AG04450 (cell line): ENCODE measurements at regions not wholly inside any gene's neighbourhood (a gene's known extent, or its start where the extent isn't known, plus 50 kb on each side); places are given as distances from the start of the nearest gene placed in this dataset.
A peak's percentile ranks its signal among the peaks of the same experiment; 100 is the strongest.

Experiments used
- CTCF ChIA-PET: fragments of 300-600, 350-600 bp; formaldehyde crosslinking; extraction: SDS; loops from one replicate; lab custom pipeline; 2022; ENCODE audit warnings: antibody characterized with exemption, inconsistent platforms; lab: Charles Lee
- POLR2A ChIA-PET: fragments of 350-600 bp; formaldehyde crosslinking; extraction: SDS; loops from one replicate; lab custom pipeline; 2021; ENCODE audit warnings: antibody characterized with exemption, inconsistent platforms; lab: Yijun Ruan, JAX
- DNase-seq: peaks from one replicate; pipeline ENCODE4 v3.0.0-alpha.2; 2011; ENCODE audit warnings: low read depth, low spot score
- H3K27ac ChIP-seq: one replicate; pipeline ENCODE4 v1.5.1; 2012; ENCODE audit warnings: low read depth, low read length, control low read depth
- H3K27me3 ChIP-seq: one replicate; pipeline ENCODE4 v1.6.0; 2012; ENCODE audit warnings: low read length; ENCODE audit not compliant: control insufficient read depth, insufficient read depth
- H3K4me3 ChIP-seq: 2 replicates; pipeline ENCODE4 v1.5.1; 2011; ENCODE audit warnings: mild to moderate bottlenecking, low read depth, low read length, control low read depth
- H3K9me3 ChIP-seq: 2 replicates; pipeline ENCODE4 v1.5.1; 2012; ENCODE audit warnings: low read length; ENCODE audit not compliant: control insufficient read depth, insufficient read depth
- TF ChIP-seq, protein P1 (sequence below): IDR thresholded peaks from 2 replicates; pipeline ENCODE4 v1.5.1; 2011; ENCODE audit warnings: low read depth, low read length, control low read depth, inconsistent platforms

DNA sequence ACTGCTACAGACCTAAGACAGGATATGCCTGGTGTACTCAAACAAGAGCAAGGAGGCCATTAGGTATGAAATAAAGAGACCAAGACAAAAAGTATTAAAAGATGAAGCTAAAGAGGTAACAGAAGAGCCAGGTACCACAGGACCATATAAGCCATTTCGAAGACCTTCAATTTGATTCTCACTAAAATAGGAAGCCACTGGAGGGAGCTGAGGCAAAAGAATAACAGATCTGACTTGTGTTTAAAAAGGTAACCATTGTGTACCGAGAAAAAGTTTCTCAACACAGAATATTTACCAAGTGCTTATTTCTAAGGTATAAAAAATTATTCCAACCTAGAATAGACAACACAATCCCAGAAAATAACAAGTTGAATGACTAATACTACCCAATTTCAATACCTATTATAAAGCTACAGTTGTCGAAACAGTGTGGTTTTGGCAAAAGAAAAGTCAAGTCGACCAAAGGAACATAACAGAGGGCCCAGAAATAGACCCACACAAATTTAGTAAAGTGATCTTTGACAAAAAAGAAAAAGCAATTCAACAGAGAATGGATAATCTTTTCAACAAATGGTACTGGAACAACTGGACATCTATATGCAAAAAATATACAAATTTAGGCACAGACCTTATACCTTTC lies 125.3 kb upstream of the DST start:
- H3K27ac ChIP-seq, result no peak overlapping the region
- no peak overlapping the region for H3K4me3 ChIP-seq
- TF ChIP-seq, protein P1, sequence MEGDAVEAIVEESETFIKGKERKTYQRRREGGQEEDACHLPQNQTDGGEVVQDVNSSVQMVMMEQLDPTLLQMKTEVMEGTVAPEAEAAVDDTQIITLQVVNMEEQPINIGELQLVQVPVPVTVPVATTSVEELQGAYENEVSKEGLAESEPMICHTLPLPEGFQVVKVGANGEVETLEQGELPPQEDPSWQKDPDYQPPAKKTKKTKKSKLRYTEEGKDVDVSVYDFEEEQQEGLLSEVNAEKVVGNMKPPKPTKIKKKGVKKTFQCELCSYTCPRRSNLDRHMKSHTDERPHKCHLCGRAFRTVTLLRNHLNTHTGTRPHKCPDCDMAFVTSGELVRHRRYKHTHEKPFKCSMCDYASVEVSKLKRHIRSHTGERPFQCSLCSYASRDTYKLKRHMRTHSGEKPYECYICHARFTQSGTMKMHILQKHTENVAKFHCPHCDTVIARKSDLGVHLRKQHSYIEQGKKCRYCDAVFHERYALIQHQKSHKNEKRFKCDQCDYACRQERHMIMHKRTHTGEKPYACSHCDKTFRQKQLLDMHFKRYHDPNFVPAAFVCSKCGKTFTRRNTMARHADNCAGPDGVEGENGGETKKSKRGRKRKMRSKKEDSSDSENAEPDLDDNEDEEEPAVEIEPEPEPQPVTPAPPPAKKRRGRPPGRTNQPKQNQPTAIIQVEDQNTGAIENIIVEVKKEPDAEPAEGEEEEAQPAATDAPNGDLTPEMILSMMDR, result 0 out of 2 replicates have a peak, but pooled peaks have one; percentile 10
- H3K27me3 ChIP-seq, result no peaks in the 10 kb centered on the region
- H3K9me3 ChIP-seq, result no peaks in the 10 kb centered on the region
- no peak for DNase-seq
- CTCF ChIA-PET, result no interaction called here
- POLR2A ChIA-PET, result no interaction called here

DNA sequence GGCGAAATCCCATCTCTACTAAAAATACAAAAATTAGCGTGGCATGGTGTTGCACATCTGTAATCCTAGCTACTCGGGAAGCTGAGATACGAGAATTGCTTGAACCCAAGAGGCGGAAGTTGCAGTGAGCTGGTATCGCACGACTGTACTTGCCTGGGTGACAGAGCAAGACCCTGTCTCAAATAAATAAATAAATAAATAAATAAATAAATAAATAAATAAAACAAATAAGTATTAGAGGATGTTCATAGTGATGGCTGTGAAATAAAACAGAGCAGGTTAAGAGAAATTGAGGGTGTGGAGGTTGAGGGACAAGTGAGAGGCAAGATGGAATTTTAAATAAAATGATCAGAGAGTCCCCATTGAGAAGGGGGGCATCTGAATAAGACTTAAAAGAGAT lies 124.7 kb upstream of the DST start:
- POLR2A ChIA-PET, result interaction anchor here (1.1 to 1.5 kb wide), 2 partner anchors 8 to 123 kb away, joined by 4 to 5 read pairs; no protein-coding TSS in a partner anchor
- TF ChIP-seq, protein P1, result no peak
- H3K27ac ChIP-seq, result no peak overlapping the region
- no peak for DNase-seq
- H3K27me3 ChIP-seq, result no peaks in the 10 kb centered on the region
- H3K4me3 ChIP-seq, result no peak overlapping the region
- CTCF ChIA-PET, result interaction anchor here (0.8 to 1.0 kb wide), 2 partner anchors 10 to 32 kb away, joined by 3 to 4 read pairs; no protein-coding TSS in a partner anchor
- H3K9me3 ChIP-seq, result no peaks in the 10 kb centered on the region

DNA sequence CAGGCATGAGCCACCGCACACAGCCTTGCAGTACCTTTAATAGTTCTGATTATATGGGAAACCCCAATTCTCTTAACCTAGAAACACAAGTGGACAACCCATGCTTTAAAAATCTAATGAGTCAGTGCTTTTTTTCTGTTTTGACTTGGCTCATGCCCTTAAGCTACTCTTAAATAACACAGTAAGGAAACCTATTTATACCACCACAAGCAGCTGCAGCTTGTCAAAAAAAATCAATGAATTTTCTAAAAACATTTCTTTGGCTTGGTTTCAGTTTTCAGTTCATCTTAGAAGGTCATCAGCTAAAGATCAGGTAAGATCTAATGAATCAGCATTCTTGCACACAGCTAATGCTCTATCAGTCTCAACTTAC lies 124.1 kb upstream of the DST start:
- TF ChIP-seq, protein P1, result no peak
- no peaks in the 10 kb centered on the region for H3K27me3 ChIP-seq
- H3K4me3 ChIP-seq, result no peak overlapping the region
- DNase-seq, result peak; percentile 68
- H3K9me3 ChIP-seq, result no peaks in the 10 kb centered on the region
- ChIA-PET POLR2A (interaction anchor here (0.7 to 1.5 kb wide), 3 partner anchors 9 to 124 kb away, joined by 3 to 5 read pairs (median 4); no protein-coding TSS in a partner anchor), CTCF (interaction anchor here (0.8 to 1.0 kb wide), 2 partner anchors 9 to 32 kb away, joined by 3 to 4 read pairs; no protein-coding TSS in a partner anchor)
- H3K27ac ChIP-seq, result peak overlapping the region; percentile 41

DNA sequence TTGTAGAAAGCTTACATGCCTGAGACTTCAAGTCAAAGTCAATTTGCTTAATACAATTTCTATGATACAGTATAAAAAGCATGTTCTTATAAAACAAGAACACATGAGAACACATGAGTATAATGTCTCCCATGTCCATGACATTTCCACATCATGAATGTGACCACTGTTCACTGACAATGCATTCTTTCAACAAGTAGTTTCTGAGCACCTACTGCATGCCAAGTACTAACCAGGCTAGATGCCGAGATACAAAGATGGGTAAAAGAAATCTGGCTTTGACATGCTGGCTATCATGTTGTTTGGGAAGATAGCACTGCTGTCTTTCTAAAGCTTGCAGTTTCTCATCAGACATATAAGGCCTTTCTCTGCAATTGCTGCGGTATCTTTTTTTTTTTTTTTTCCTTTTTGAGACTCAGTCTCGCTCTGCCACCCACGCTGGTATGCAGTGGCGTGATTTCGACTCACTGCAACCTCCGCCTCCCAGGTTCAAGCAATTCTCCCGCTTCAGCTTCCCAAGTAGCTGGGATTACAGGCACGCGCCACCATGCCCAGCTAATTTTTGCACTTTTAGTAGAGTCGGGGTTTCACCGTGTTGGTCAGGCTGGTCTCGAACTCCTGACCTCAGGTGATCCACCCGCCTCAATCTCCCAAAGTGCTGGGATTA lies 123.6 kb upstream of the DST start:
- TF ChIP-seq, protein P1, result no peak
- no peaks in the 10 kb centered on the region for H3K9me3 ChIP-seq
- CTCF ChIA-PET, result interaction anchor here (1.0 kb wide), 1 partner anchor 33 kb away, joined by 3 read pairs; no protein-coding TSS in a partner anchor
- H3K4me3 ChIP-seq, result no peak overlapping the region
- POLR2A ChIA-PET, result interaction anchor here (0.7 to 1.5 kb wide), 3 partner anchors 9 to 124 kb away, joined by 3 to 5 read pairs (median 4); no protein-coding TSS in a partner anchor
- peak overlapping the region; percentile 41 for H3K27ac ChIP-seq
- H3K27me3 ChIP-seq, result no peaks in the 10 kb centered on the region
- DNase-seq, result no peak

DNA sequence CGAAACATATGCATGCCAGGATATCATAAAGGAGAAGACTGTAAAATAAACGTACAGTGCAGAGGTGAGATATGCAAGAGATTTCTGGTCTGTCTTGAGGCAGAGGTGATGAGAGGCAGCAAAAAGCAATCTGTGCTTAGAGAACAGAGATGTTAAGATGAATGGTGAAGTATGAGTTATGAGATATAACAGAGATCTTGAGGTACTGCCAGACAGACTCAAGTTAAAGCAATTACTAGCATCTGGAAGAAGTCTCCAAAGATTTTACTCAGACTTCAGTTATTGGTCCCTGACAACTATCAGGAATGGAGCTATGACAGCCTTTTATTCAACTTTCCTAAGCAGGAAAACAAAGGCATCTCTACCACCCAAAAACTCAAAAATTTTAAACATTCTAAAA lies 122.8 kb upstream of the DST start:
- H3K4me3 ChIP-seq, result no peak overlapping the region
- no peaks in the 10 kb centered on the region for H3K27me3 ChIP-seq
- DNase-seq, result no peak
- no peak overlapping the region for H3K27ac ChIP-seq
- H3K9me3 ChIP-seq, result no peaks in the 10 kb centered on the region
- TF ChIP-seq, protein P1, result no peak
- POLR2A ChIA-PET, result no interaction called here
- CTCF ChIA-PET, result no interaction called here
